Activated T-helper 1 cell treated with anti-CD3 and anti-CD28 coated beads, Interleukin-12 subunit alpha, Interleukin-12 subunit beta, Interleukin-2, Interleukin-4 antibody, amounts not matched to agents 30 ng/mL and 10 ng/mL and 1 ng/mL, durations not matched to agents 14 hours and 24 hours and 36 hours (primary cell): ENCODE measurements at regions not wholly inside any gene's neighbourhood (a gene's known extent, or its start where the extent isn't known, plus 50 kb on each side); places are given as distances from the start of the nearest gene placed in this dataset.
"Not testable (repeated sequence)": the region's sequence is repeated elsewhere in the genome, so short reads cannot be mapped to it uniquely, and the experiment has no call there.

ENCODE experiments used
- DNase-seq: peaks from one replicate; pipeline ENCODE4 v3.0.0; 2021; ENCODE audit warnings: low spot score
- H3K27ac Mint-ChIP-seq: one replicate; pipeline ENCODE4 v1.8.0; 2021; ENCODE audit warnings: mild to moderate bottlenecking, mixed read lengths
- H3K27me3 Mint-ChIP-seq: one replicate; pipeline ENCODE4 v1.8.0; 2022; ENCODE audit warnings: mild to moderate bottlenecking, moderate library complexity, mixed read lengths; ENCODE audit not compliant: insufficient read depth
- H3K36me3 Mint-ChIP-seq: one replicate; pipeline ENCODE4 v1.8.0; 2021; ENCODE audit warnings: low read depth, mixed read lengths
- H3K4me1 Mint-ChIP-seq: one replicate; pipeline ENCODE4 v1.8.0; 2021; ENCODE audit warnings: low read depth, mixed read lengths
- H3K4me3 Mint-ChIP-seq: one replicate; pipeline ENCODE4 v1.8.0; 2021; ENCODE audit warnings: mild to moderate bottlenecking, moderate library complexity, mixed read lengths
- H3K9me3 Mint-ChIP-seq: one replicate; pipeline ENCODE4 v1.8.0; 2021; ENCODE audit warnings: mixed read lengths
- intact Hi-C: fragments of 100-400 bp; cut with micrococcal nuclease; formaldehyde crosslinking; loops from one replicate; pipeline ENCODE4 v1.15.1; 2024

GRCh38 chr2:217356142-217356541 lies 496.3 kb upstream of the TNP1 start:
- Mint-ChIP-seq H3K27ac (no peak overlapping the region), H3K4me3 (no peak overlapping the region), H3K4me1 (no peaks in the 10 kb centered on the region), H3K9me3 (no peaks in the 10 kb centered on the region), H3K36me3 (no peaks in the 10 kb centered on the region), H3K27me3 (no peaks in the 10 kb centered on the region)
- no peak for DNase-seq
- intact Hi-C loops = no loop called here

GRCh38 chr2:217353591-217353990 lies 493.7 kb upstream of the TNP1 start:
- intact Hi-C loops = no loop called here
- no peaks in the 10 kb centered on the region for H3K27me3 Mint-ChIP-seq
- H3K36me3 Mint-ChIP-seq = no peaks in the 10 kb centered on the region
- H3K4me3 Mint-ChIP-seq = no peak overlapping the region
- peaks cover 6% of the 10 kb centered on the region for H3K9me3 Mint-ChIP-seq
- H3K4me1 Mint-ChIP-seq = no peaks in the 10 kb centered on the region
- H3K27ac Mint-ChIP-seq = no peak overlapping the region
- no peak for DNase-seq

- no peaks in the 10 kb centered on the region for H3K36me3 Mint-ChIP-seq
- H3K4me3 Mint-ChIP-seq = no peak overlapping the region
- peaks cover 4% of the 10 kb centered on the region for H3K27me3 Mint-ChIP-seq
- intact Hi-C loops = no loop called here
- H3K4me1 Mint-ChIP-seq = no peaks in the 10 kb centered on the region
- no peak for DNase-seq
- no peak overlapping the region for H3K27ac Mint-ChIP-seq
- peaks cover 10% of the 10 kb centered on the region for H3K9me3 Mint-ChIP-seq
Measured at GRCh38 chr2:217351378-217351777, 491.5 kb upstream of the TNP1 start.

- Mint-ChIP-seq H3K4me1 (no peaks in the 10 kb centered on the region), H3K27me3 (peaks cover 4% of the 10 kb centered on the region), H3K9me3 (peaks cover 10% of the 10 kb centered on the region), H3K27ac (no peak overlapping the region), H3K36me3 (no peaks in the 10 kb centered on the region), H3K4me3 (no peak overlapping the region)
- no peak for DNase-seq
- intact Hi-C loops = no loop called here
Measured at GRCh38 chr2:217349251-217349650, 489.4 kb upstream of the TNP1 start.

- H3K27ac Mint-ChIP-seq, DNase-seq, H3K4me3 Mint-ChIP-seq, H3K27me3 Mint-ChIP-seq, intact Hi-C loops, H3K36me3 Mint-ChIP-seq, H3K9me3 Mint-ChIP-seq, H3K4me1 Mint-ChIP-seq: not testable (repeated sequence)
Measured at GRCh38 chr2:217347630-217348029, 487.8 kb upstream of the TNP1 start.

GRCh38 chr2:217346043-217346442 lies 486.2 kb upstream of the TNP1 start:
- intact Hi-C loops, H3K9me3 Mint-ChIP-seq: not testable (repeated sequence)

GRCh38 chr2:217340899-217341298 lies 481.0 kb upstream of the TNP1 start:
- H3K27ac Mint-ChIP-seq = no peak overlapping the region
- no peaks in the 10 kb centered on the region for H3K36me3 Mint-ChIP-seq
- no peak overlapping the region for H3K4me3 Mint-ChIP-seq
- no peaks in the 10 kb centered on the region for H3K9me3 Mint-ChIP-seq
- peaks cover 7% of the 10 kb centered on the region for H3K27me3 Mint-ChIP-seq
- no peaks in the 10 kb centered on the region for H3K4me1 Mint-ChIP-seq
- intact Hi-C loops = no loop called here
- DNase-seq = no peak

More at GRCh38 chr2:217346043-217346442, 486.2 kb upstream of the TNP1 start:
- DNase-seq, H3K4me3 Mint-ChIP-seq, H3K27ac Mint-ChIP-seq, H3K4me1 Mint-ChIP-seq, H3K36me3 Mint-ChIP-seq, H3K27me3 Mint-ChIP-seq: not testable (repeated sequence)

- intact Hi-C loops = no loop called here
- H3K9me3 Mint-ChIP-seq = no peaks in the 10 kb centered on the region
- no peak overlapping the region for H3K4me3 Mint-ChIP-seq
- H3K27me3 Mint-ChIP-seq = peaks cover 7% of the 10 kb centered on the region
- no peaks in the 10 kb centered on the region for H3K4me1 Mint-ChIP-seq
- H3K27ac Mint-ChIP-seq = no peak overlapping the region
- H3K36me3 Mint-ChIP-seq = no peaks in the 10 kb centered on the region
- DNase-seq = no peak
Measured at GRCh38 chr2:217340176-217340575, 480.3 kb upstream of the TNP1 start.

- intact Hi-C loops = no loop called here
- Mint-ChIP-seq H3K27me3 (peaks cover 7% of the 10 kb centered on the region), H3K4me3 (no peak overlapping the region), H3K4me1 (no peaks in the 10 kb centered on the region), H3K9me3 (no peaks in the 10 kb centered on the region), H3K27ac (no peak overlapping the region), H3K36me3 (no peaks in the 10 kb centered on the region)
- no peak for DNase-seq
Measured at GRCh38 chr2:217339753-217340152, 479.9 kb upstream of the TNP1 start.

- Mint-ChIP-seq H3K4me1 (no peaks in the 10 kb centered on the region), H3K4me3 (no peak overlapping the region), H3K36me3 (no peaks in the 10 kb centered on the region), H3K27ac (no peak overlapping the region), H3K27me3 (peaks cover 4% of the 10 kb centered on the region), H3K9me3 (no peaks in the 10 kb centered on the region)
- no peak for DNase-seq
- intact Hi-C loops = no loop called here
Measured at GRCh38 chr2:217338306-217338916, 478.5 kb upstream of the TNP1 start.

GRCh38 chr2:217337771-217338170 lies 477.9 kb upstream of the TNP1 start:
- Mint-ChIP-seq H3K4me1 (no peaks in the 10 kb centered on the region), H3K4me3 (no peak overlapping the region), H3K27me3 (peaks cover 4% of the 10 kb centered on the region), H3K36me3 (no peaks in the 10 kb centered on the region), H3K27ac (no peak overlapping the region), H3K9me3 (no peaks in the 10 kb centered on the region)
- intact Hi-C loops = no loop called here
- no peak for DNase-seq

- intact Hi-C loops = no loop called here
- Mint-ChIP-seq H3K4me1 (no peaks in the 10 kb centered on the region), H3K9me3 (no peaks in the 10 kb centered on the region), H3K36me3 (no peaks in the 10 kb centered on the region), H3K27ac (no peak overlapping the region), H3K27me3 (peaks cover 2% of the 10 kb centered on the region), H3K4me3 (no peak overlapping the region)
- no peak for DNase-seq
Measured at GRCh38 chr2:217336694-217337093, 476.8 kb upstream of the TNP1 start.

GRCh38 chr2:217335341-217335966 lies 475.6 kb upstream of the TNP1 start:
- peaks cover 2% of the 10 kb centered on the region for H3K27me3 Mint-ChIP-seq
- H3K27ac Mint-ChIP-seq = no peak overlapping the region
- no peak overlapping the region for H3K4me3 Mint-ChIP-seq
- intact Hi-C loops = no loop called here
- no peaks in the 10 kb centered on the region for H3K36me3 Mint-ChIP-seq
- no peaks in the 10 kb centered on the region for H3K4me1 Mint-ChIP-seq
- no peaks in the 10 kb centered on the region for H3K9me3 Mint-ChIP-seq
- DNase-seq = no peak

GRCh38 chr2:217334561-217334960 lies 474.7 kb upstream of the TNP1 start:
- Mint-ChIP-seq H3K27ac (no peak overlapping the region), H3K36me3 (no peaks in the 10 kb centered on the region), H3K27me3 (peaks cover 2% of the 10 kb centered on the region), H3K4me1 (no peaks in the 10 kb centered on the region), H3K9me3 (no peaks in the 10 kb centered on the region), H3K4me3 (no peak overlapping the region)
- intact Hi-C loops = no loop called here
- DNase-seq = no peak
